GM18870 (cell line): ENCODE measurements at regions not wholly inside any gene's neighbourhood (a gene's known extent, or its start where the extent isn't known, plus 50 kb on each side); places are given as distances from the start of the nearest gene placed in this dataset.

ENCODE experiments used
- ATAC-seq: cut with Tn5 transposase; IDR thresholded peaks from one replicate; pipeline ENCODE4 v1.9.1; 2021; ENCODE audit warnings: moderate library complexity; ENCODE audit not compliant: unreplicated experiment

DNA sequence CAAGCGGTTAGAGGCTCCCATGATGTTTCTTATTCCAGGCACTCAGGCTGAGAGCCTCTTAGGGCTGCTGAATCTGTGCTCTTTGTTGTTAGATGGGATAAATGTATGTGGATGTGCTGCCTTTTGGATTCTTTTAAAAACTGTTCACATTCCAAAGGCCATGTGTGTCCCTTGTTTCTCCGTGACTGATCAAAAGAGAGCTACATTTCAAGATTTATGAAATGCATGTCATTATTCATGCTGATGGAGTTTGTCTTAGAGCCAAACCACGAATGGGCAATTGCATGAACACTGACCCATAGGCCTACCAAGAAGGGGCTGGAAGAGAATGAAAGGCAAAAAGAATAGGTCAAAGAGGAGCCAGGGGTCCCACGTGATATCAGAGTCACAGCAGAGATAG lies 104.9 kb upstream of the TSHZ2 start:
- no peak for ATAC-seq

DNA sequence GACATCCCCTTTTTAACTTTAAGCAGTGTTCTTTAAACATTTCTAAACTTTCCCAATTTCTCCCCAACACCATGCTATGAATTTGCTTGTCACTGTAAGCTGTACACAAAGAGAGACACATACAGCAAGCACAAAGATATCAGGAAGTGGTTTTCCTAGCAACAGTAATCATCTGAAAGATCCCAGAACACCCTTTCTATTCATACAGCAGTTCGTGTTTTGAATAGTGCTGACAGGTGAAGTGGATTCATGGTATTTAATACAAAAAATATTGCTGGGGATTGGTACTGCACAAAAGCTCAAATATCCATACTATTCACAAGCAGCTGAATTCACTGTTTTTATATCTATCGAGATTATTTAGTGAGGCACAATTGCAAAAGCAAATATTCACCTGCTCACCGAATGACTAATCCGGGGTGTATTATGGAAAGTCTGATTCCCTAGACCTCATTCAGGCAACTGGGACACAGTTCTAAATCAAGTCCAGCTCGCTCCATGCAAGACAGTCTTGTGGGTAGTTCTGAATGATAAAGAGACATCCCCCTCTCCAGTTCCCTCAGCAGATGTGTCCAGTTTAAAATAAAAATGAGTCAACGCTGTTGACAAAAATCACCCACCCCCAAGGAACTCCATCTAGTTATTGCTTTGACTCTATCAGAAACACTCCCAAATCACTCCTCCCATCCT lies 107.1 kb upstream of the TSHZ2 start:
- ATAC-seq, result no peak

DNA sequence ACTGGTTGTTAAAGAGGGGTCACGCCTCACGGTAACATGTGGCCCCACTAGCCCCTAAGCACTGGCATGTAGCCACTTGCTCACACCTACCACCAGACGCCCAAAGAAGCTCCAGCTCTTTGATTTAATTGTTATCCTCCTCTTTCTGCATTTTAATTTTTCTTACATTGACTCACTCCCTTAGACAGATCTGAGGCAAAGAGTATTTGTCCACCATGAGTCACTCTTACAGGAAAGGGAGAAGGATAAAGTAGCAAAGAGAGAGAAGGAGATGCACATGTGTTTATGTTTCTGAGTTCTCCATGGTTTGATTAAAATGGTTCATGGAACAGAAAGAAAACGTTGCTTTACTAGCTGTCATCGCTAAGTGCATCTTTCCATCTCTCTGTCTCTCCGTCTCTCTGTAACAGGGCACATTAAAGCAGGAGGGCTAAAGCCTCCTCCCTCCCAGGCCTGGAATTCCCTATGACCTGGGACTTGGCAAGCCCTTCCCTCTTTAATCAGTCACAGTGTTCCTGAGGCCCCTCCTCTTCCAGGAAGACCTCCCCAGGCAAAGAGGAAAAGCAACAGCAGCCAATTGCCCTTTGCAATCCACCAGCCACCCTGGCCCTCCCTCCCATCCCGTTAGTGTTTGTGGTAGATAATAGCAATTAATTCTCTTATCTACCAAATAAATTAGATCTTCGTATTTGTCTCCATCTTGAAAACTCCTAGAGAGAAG lies 112.8 kb upstream of the TSHZ2 start:
- no peak for ATAC-seq

DNA sequence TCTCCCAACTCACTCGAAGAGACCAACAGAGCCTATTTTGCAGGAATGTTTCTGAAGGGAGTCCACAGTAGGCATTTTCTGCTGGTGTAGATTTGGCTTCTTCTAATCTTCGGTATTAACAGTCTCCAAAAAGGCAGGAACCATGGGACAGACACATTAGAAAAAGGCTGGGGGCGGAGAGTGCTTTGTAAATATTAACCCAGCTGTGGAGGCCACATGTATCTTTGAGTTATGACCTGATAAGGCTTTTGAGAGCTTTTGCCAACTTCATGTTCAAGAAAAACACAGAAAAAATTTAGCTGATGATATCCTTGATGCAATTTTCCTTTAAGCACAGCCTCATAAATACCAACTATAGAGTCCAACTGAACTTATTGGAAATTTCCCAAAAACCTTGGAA lies 119.4 kb upstream of the TSHZ2 start:
- ATAC-seq, result no peak

DNA sequence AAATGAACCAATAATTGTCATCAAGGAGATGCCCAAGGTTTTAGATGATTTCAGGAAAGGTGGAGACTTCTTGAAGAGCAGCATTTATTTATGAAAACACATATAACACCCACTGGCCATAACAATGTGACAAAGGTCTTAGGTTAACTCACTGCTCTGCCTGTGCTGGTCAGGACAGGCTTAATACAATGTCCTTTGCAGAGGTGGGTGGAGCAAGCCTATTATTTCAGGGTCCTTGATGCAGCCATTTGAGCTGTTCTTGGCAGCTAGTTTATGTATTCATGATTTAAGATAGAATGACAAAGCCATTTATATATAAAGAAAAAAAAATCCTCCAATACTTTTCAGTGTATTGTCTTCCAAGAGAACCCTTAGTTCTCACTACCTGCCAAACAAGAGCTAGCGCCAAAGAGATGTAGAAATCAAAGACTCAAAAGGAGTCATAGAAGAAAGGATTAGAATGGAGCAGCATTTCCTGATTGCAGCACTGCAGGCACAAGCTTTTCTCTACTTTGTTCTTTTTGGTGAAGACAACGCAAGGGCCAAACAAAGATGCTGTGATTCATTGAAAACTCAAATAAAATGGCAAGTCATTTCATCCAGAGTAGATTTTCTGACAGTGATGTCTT lies 124.3 kb upstream of the TSHZ2 start:
- ATAC-seq, result no peak

DNA sequence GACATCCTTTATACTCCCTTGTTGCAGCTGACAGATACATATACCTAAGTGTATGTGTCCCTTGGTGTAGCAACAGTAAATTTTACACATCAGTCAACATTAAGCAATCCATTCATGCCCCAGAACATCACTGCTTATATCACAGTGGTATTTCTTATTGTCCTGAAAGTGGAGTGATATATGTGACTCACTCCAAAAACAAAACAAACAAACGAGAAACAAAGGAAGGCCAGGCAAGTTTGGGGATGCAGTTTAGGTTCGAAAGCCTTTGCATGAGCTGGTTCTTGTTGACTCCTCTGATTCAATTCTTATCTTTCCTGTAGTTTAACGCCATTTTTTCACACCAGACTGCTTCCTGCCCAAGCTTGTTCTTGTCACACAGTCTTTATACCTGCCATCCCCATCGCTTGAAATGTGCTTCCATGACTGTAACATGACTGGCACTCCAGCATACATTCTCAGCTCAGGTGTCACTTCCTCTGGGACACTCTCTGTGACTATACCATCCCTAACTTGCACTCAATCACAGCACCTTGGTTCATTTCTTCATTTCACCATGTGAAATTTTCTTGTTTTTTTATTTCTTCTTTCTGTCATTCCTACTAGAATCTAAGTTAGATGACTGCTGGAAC lies 125.0 kb upstream of the TSHZ2 start:
- no peak for ATAC-seq

DNA sequence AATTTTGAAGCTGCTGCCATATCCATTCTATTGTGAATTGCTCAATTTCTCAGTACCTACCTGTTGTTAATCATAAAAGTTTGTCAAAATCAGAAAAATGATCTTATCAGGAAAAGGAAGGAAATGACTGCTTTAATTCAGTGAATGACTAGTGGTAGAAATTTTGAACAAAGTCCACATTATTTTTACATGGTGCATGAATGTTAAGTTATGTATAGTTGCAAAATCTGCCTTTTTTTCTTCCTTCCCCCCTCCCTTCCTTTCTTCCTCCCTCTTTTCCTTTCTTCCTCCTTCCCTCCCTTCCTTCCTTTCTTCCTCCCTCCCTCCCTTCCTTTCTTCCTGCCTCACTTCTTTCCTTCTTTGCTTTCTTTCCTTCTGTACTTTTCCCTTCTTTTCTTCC lies 127.1 kb upstream of the TSHZ2 start:
- no peak for ATAC-seq

DNA sequence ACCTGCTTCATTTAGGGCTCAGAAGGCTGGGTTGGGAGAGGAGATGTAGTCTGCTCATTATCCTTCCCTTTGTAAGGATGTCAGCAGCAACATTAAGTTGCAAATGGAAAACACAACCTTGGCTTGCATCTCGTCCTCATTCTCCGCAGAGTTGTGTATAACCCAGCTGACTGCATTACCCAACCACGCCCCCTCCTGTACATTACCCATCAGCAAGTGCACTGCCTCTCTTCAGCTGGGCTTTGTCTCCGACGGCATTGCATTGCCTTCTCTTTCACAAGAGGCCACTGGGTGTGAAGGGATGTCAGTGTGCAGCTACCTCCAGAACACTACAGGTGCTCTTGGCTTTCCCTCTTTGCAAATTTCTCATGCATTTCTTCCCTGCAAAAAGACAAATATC lies 128.7 kb upstream of the TSHZ2 start:
- no peak for ATAC-seq

DNA sequence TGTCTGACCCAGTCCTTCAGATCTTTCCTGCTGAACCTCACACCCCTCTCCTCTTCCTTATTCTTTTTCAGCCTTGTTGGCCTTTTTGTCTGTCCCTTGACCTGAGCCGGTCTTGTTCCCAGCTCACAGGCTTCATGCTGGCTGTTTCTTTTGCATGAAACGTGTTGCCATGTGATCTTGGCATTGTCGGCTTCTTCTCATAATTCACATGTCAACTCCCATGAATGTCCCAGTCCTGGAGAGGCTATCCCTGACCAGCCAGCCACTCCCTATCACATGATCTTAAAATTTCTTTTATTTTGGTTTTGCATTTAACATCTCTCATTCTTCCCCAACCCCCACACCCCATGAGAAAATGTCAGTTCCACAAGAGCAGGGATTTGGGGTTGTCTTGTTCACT lies 131.2 kb upstream of the TSHZ2 start:
- ATAC-seq, result no peak

DNA sequence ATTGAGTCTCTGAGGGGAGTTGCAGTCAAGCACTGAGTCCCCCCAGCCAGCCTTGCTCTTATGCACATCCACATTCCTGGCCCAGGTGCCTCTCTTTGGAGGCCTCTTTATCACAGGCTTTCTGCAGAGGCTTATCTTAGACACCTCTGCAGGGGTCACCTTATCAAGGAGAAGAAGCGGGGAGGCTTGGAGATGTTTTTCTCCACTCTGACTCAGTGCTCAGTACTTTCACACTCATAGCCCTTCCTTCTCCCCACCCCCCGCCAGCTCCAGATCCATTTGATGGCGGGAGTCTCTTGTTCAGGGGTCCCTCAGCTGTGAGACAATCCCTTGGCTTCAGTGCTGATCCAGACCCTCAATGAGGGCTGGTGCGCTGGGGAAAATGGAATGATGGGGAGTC lies 132.1 kb upstream of the TSHZ2 start:
- ATAC-seq, result no peak

DNA sequence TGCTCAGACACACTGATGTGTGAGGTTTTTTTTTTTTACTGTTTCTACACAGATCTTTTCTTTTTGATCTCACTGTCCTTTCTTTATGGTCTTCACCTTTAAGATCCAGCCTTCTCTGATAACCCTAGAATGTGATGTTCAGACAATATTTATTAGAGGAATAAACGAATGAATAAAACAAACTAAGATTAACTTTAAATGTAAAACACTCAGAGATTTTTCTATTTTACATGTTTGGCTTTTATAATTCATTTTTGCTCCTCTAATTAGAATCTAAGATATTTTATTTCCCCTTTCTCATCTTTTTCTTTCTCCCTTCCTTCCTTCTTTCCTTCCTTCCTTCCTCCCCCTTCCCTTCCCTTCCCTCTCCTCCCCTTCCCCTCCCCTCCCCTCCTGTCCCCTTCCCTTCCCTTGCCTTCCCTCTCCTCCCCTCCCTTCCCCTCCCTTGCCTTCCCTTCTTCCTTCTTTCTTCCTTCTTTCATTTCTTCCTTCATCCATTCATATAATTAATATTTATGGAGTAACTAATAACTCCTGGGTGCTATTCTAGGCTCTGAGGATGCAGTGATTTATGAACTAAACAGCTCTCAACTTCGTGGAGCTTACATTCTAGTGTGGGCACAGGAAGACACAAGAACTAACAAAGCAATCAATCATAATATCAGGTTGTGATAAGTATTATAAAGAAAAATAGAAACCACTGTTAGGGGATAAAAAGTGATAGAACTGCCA lies 133.5 kb upstream of the TSHZ2 start:
- no peak for ATAC-seq

DNA sequence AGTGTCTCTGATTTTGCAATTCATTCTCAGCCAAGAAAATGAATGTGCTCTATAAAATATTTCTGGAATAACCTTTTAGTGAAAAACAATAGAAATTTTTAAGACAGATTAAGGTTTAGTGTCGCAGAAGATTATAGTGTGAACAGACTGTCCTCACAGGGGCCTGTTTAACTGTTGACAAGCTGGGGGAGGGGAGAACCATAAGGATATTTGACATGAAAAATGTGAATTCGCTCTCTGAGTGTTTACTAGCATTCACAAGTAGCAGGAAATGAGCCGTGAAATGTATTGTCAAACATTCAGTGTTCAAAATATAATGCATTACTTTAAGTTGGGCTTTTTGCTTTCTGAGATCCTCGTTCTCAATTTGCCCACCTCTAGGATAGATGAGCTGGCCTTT lies 134.8 kb upstream of the TSHZ2 start:
- no peak for ATAC-seq

DNA sequence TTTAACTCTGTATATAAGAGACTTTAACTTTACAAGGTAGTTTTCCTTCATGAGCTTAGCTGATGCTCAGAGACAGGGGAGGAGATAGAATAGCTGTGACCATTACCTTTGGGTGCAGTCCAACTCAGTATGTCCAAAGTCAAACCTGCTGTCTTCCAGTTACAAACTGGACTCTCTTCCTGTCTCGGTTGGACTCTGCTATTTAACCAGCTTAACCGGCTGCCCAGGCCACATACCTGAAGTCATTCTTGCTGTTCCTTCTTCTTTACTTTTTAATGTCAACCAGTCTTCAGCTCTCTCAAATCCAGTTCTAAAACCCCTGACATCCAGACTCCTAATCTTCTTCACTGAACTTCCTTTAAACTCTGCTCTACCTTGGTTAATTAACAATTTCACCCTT lies 138.3 kb upstream of the TSHZ2 start:
- ATAC-seq, result no peak

DNA sequence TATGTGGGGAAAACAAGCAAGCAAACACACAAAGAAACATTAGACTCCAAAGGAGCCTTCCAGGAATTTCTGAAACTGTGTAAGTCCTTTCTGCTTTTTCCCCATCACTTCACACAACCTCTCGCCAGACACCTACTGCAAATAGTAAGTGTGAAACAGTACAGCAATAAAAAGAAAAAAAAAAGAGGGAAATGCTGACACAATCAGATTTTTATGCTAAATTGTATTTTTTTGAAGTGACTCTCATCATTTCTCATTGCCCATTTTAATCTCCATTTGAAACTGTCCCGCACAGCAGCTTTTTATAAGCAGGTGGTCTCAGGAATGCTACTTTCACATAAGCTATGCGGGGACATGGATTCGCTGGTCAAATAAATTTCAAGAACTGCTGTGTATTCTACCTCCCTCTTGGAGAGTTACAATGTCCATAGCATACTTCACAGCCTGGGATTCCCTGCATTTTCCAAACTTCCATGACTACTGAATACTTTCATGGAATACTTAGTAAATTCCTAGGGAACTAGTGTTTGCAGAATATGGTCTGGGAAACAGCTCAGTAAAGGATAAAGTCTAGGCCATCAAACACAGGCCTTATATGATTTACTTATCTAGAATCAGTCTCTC lies 139.9 kb upstream of the TSHZ2 start:
- ATAC-seq, result no peak

DNA sequence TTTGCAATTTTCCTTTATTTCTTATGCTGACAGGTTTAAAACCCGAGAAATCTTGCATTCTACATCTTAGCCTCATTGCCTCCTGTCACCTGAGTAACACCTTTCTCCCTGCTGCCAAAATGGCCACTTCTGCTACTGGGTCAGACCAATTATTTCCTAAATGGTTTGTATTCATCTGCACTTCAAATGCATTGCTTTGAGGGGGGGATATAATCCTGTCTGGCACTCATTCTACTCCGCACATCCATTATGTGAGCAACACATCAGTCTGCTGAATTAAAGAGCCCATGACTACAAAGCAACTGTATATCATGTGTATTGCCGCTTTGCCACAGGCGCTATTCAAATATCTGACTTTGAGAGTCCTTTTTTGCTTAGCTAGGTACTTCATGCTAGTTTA lies 141.6 kb upstream of the TSHZ2 start:
- ATAC-seq, result no peak

DNA sequence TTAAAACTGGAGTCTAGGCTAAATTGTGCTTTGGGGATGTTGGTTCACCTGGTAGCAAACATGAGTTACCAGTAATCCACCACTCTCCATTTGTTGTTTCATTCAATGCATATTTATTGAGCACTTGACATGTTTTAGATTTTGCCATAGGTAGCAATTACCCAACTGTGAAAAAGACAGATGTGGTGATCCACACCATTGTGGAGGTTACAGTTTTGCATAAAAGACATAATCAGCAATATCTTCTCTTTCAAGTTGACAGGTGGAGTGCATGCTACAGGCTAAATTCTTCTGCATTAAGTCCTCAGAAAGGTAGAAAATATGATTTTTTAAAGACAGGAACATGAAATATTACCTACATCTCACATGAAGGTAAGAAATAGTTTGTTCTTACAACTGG lies 143.0 kb upstream of the TSHZ2 start:
- no peak for ATAC-seq

DNA sequence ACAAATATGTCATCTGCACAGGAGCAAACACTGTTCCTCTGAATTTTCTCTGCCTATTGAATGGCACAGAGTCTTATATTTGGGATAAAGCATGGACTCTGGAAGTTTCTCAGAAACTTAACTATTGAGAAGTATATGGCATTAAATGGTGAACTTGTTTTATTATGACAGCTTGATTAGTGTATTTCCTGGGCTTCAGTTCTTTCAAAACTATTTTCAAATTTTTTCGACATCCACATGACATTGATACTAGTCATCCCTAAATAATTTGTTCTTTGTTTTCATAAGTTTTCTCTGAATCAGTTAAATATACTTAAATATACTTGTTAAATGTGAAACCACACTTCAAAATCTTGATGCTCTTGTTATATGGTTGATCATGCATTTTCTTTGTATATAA lies 144.0 kb upstream of the TSHZ2 start:
- ATAC-seq, result no peak

DNA sequence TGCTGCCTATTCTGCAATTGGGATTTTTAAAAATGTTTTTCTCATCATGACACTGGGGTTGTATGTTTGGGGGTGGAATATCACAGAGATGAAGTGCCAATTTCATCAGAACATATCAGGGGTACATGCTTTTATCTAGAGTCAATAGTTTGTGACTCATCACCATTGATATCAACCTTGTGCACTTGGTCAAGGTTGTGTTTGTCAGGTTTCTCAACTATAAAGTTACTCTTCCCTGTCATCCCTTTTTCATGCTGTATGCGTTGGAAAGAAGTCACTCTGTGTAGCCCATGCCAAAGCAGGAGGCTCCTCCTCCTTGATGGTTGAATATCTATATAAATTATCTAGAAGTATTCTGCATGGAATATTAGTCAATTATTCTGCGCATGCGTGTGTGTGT lies 145.4 kb upstream of the TSHZ2 start:
- ATAC-seq, result no peak

DNA sequence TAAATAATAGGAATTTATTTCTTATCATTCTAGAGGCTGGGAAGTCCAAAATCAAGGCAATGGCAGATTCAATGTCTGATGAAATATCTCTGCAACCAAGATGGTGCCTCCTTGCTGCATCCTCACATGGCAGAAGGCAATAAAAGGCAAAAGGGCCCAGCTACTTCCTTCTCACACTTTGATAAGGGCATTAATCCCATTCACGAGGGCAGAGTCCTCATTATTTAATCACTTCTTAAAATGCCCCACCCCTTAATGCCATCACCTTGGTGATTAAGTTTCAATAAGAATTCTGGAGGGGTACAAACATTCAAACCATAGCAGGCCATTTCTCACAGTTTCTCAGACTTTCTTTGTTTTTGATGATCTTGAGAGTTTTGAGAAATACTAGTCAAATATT lies 145.8 kb upstream of the TSHZ2 start:
- no peak for ATAC-seq

DNA sequence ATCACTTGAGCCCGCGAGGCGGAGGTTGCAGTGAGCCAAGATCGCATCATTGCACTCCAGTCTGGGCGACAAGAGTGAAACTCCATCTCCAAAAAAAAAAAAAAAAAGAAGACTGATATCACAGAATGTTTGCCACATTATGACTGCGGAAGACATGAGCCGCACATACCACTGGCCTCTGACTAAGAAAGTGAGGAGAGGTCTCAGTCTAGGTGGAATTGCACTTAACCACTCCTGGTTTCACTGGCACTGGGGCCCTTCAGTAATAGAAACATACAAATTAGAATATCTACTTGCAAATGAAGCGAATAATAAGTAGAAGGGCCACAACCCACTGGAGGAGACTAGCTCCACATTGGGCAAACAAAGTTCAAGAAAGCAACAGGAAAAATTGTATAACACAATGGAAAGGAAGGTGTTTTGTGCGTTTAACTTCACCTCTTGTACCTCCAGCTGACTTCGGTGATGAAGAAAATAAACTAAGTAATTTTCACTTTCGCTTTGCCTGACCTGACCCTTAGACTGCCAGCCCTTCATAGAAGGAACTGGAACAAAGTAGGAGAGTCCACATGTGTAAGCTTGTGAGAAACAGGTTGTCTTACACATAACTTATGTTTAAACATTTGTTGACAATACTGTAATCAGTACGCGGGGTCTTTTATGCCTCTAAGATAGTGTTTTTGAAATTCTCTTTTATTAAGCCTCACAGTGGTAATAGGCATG lies 147.5 kb upstream of the TSHZ2 start:
- no peak for ATAC-seq
